SHP77 treated with DMSO at 0.1 percent for 48 hours (cell line): ENCODE measurements at regions not wholly inside any gene's neighbourhood (a gene's known extent, or its start where the extent isn't known, plus 50 kb on each side); places are given as distances from the start of the nearest gene placed in this dataset.

Source experiments
- DNase-seq: peaks from one replicate; lab custom pipeline; 2025; lab: John Stamatoyannopoulos, UW

DNA sequence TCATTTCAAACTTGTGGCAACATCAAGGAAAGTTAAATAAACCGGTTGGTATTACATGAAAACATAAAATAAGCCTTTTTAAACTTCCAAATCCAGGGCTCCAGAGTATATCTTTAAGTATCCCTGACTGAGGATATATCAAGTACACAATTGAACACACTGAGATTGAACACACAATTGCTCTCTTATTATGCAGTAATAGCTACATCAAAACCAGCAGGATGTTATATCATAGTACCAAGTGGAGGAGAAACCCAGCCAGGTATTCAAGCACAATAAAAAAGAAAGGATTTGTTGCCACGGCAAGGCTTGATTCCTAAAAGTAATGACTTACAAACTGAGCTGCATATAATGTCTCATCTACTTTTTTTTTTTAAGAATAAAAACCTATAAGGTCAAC is 605.8 kb downstream of the SPOCK3 start:
- DNase-seq, result no peak

DNA sequence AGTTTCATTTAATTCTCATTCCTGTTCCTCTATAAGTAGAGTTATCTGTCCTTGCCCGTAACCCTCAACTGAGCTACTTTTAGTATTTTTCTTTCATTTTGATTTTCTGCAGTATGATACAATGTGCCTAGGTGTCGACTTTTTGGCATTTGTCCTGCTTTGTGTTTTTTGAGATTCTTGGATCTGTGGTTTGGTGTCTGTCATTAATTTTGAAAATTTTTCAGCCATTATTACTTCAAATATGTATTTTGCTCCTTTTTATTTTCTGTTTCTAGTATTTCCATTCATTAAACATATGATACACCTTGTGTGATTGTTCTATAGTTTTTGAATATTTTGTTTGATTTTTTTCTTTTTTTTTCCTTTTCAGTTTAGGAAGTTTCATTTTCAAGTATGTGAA is 598.9 kb downstream of the SPOCK3 start:
- DNase-seq, result no peak

DNA sequence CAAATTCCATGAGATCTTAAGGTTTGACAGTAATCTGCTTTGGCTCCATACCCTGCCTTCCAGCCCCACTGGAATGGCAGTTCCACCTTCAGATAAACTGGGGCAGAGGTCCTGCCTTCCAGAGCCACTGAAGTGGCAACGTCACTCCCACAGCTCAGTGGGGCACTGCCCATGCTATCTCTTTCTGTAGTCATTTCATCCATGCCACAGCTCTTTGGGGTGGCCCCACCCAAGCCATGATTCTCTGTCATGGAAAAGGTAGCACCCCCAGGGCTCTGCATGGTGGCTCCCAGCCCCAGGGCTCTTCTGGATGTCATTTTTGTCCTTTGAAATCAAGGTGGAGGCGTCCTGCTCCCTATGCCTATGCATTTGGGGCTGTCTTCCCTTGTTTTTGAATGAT is 596.5 kb downstream of the SPOCK3 start:
- no peak for DNase-seq

DNA sequence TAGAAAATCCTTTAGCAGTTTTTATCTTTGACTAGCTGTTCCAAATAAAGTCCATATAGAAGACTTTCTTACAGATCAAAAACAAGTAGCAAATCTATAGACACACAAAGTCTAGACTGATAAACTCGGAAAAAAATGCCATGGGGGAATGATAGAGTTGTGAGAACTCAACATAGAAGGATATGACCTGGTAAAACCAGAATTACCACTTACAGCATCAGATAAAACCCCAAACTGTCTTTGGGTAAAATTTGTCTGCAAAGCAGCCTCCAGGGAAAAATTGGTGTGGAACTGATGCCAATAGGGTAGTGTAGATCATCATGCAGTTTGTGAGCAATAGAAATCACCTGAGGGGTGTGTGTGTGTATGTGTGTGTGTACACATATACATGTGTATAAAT is 579.1 kb downstream of the SPOCK3 start:
- DNase-seq, result no peak

DNA sequence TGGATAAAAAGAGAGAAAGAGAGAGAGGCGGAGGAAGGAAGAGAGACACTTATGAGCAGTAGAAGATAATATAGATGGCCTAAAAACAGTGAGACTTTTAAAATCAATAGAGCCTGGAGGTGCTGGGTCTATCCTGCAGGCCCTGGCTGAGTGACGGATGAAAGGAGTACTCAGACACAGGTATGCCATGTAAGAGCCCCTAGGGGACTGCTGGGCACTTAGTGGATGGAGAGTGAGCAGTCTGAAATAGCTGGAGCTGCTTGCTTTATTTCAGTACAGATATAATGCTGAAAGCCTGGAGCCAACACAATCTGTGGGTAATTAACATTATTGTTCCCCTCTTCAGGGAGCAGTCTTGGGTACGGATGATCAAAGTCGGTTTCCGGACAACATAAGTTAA is 578.6 kb downstream of the SPOCK3 start:
- DNase-seq, result no peak

DNA sequence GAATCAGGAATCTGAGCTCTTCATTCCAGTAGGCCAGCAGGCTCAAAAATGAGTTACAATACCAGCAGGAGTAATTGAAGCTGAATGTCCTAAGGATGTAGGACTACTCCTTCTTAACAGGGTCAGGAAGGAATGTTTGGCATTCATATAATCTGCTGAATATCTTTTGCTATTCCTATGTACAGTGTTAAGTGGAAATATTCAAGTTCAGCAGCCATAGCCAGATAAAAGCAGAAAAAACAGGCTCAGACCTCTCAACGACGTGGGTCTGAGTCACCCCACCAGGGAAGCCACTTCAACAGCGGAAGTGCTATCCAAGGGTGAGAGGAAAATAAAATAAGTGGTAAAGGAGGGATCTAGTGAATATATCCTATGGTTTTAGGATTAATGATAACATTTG is 577.0 kb downstream of the SPOCK3 start:
- DNase-seq, result no peak

DNA sequence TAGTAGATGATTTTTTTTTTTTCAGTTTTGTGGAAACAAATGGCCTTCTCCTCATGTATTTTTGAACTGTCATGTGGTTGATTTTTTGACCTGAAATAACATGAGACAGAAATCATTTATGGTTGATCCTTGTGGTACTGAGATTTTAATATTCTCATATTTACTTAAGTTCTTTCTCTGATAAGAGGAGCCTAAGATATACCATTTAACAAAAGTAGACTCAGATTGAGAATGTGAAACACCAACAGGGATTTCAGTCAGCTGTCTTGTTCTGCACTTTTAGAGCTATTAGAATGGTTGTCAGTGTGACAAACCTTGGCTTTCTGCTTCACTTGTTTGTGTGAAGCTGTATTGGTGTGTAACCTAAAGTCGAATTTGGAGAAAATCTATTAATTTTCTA is 575.7 kb downstream of the SPOCK3 start:
- DNase-seq, result no peak

DNA sequence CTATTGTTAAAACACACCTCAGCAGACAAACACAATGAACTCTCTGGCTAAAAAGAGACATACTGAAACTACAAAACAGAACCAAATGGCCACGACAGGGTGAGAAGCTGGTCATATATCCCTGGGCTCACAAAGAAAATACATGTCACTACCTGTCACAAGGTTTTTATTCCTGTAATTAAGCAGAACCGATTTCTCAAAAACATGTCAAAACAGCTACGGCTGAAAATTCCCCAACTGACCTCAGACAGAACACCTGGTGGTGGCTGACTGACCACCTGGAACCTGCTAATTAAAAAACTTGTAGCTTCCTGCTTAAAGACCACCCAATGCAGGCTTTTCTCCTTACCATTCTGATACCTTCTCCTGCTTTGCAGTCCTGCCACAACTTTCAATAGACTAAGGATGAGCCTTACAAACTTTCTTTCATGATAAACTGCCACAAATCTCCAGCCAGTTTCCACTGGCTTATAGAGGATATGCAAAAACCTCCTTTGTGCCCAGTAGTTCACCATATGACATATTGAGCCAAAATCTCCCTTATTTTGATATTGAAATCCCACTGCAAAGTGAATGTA is 571.9 kb downstream of the SPOCK3 start:
- no peak for DNase-seq

DNA sequence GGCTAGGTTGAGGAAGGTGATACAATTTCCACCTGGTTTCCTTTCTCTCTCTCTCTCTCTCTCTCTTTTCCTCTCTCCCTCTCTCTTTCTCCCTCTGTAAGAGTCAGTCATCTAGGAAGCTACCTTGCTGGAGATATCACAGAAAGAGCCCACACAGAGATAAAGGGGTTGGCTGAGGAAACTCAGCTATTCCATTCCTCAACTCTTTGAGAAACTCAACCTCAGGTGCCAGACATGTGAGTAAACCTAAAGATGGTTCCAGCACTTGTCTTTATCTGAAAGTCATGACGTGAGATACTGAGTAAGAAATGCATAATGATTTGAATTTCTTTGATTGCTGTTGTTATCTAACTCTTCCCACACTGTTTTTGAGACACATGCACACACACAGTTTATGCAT is 564.0 kb downstream of the SPOCK3 start:
- DNase-seq, result no peak

DNA sequence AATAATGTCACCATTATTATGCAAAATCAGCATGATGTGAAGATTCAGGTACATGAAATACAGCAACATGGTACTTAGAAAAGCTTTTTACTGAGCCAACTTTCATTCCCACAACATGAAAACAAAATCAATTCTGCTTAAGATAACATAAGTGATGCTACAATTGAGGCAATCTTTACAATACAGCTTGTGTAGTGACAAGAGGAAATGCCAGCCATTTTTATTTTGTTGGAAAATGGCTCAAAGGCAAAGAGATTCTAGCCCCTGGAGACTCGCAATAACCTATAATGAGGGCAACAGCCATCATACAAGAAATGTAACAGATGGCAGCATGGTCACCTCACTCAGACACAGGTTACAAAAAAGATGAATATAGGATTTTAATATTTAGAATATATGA is 560.4 kb downstream of the SPOCK3 start:
- no peak for DNase-seq

DNA sequence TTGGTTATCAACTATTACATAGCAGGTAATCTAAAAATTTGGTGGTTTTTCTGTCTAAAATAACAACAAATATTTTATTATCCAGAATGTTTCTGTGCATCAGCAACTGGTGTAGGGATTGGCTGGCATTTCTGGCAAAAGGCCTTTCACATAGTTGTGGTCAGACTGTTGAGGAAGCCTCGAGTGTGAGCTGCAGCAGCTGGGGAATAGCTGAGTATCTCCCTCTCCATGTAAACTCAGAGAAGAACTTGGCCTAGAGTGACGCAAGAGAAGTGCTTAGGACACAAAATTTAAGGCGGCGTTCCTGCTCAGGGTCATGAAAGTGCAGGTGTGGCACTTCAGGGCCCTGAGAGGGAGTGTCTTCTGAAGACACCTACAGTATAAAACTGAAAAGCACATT is 558.9 kb downstream of the SPOCK3 start:
- DNase-seq, result no peak

DNA sequence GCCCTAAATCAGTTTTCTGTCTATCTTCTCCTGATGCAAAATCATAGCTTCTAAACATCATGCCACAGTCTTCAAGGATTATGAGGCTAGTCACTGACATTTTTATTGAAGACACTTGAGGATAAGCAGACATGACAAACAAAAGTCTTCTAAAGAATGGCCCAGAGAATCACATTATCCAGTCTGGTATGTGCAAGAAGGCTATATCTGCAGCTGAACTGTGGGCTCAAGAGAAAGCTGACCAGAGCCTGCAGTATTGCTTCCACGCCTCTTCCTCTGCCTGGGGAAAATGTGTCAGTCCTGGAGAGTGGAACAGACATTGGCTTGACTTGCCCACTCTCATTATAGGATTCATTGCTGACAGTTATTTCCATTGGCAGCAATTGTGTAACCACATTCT is 553.5 kb downstream of the SPOCK3 start:
- DNase-seq, result no peak

DNA sequence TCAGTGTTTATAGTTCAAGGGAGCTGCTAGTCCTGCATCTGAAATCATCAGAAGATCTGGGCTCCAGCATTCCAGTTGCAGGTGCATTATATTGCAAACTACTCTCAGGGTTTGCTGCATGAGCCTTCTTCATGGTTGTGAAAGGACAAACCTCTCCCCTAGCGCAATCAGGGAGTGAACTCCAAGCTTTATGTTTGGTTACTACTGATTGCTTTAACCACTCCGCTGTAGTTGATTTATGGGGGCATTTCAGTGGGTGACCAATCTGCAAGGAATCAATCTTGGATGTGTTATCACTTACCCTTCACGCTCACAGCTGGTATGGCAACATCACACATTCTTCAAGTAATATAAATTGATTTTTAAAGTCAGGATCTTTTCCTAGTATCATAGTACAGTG is 552.1 kb downstream of the SPOCK3 start:
- no peak for DNase-seq
